Gastroesophageal sphincter (tissue), 3 donors: ENCODE measurements at regions not wholly inside any gene's neighbourhood (a gene's known extent, or its start where the extent isn't known, plus 50 kb on each side); places are given as distances from the start of the nearest gene placed in this dataset.

Experiments used
- POLR2A ChIP-seq, 2 donors: fragments of 450-650 bp; IDR thresholded peaks; one replicate each; pipeline ENCODE4 v1.6.1; 2017; ENCODE audit warnings: antibody characterized with exemption in 2 of 2, mild to moderate bottlenecking in 2 of 2, moderate library complexity in 1 of 2
- TF ChIP-seq, protein P1 (sequence below), 4 experiments: fragments of 200-600 bp in 2 of 4; fragments of 450-650 bp in 2 of 4; sonication (generic) in 1 of 4; IDR thresholded peaks; one replicate each; pipeline ENCODE4 v1.5.1; 2017 to 2019; ENCODE audit warnings: antibody characterized with exemption in 4 of 4, mild to moderate bottlenecking in 2 of 4, moderate library complexity in 2 of 4

- TF ChIP-seq, protein P1, sequence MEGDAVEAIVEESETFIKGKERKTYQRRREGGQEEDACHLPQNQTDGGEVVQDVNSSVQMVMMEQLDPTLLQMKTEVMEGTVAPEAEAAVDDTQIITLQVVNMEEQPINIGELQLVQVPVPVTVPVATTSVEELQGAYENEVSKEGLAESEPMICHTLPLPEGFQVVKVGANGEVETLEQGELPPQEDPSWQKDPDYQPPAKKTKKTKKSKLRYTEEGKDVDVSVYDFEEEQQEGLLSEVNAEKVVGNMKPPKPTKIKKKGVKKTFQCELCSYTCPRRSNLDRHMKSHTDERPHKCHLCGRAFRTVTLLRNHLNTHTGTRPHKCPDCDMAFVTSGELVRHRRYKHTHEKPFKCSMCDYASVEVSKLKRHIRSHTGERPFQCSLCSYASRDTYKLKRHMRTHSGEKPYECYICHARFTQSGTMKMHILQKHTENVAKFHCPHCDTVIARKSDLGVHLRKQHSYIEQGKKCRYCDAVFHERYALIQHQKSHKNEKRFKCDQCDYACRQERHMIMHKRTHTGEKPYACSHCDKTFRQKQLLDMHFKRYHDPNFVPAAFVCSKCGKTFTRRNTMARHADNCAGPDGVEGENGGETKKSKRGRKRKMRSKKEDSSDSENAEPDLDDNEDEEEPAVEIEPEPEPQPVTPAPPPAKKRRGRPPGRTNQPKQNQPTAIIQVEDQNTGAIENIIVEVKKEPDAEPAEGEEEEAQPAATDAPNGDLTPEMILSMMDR (IDR thresholded peaks at IDR 0.05), result no peak
- no peak for TF ChIP-seq POLR2A (IDR thresholded peaks at IDR 0.05)
Measured at GRCh38 chr7:109951565-109951928, 1139.4 kb upstream of the LRRN3 start.
